ENCODE measurements at regions not wholly inside any gene's neighbourhood (a gene's known extent, or its start where the extent isn't known, plus 50 kb on each side); places are given as distances from the start of the nearest gene placed in this dataset.
A peak's percentile ranks its signal among the peaks of the same experiment; 100 is the strongest.
"Not testable (repeated sequence)": the region's sequence is repeated elsewhere in the genome, so short reads cannot be mapped to it uniquely, and the experiment has no call there.

GRCh38 chr6:13874191-13874549 is 50.6 kb upstream of the RNF182 start:
- no peak for DNase-seq (ENCODE audit: low spot score)

- DNase-seq (ENCODE audit: low spot score): peak; percentile 93
These were observed 51.2 kb upstream of the RNF182 start for GRCh38 chr6:13873288-13874190.

- no peak for DNase-seq (ENCODE audit: low spot score)
These were observed 52.1 kb upstream of the RNF182 start for GRCh38 chr6:13872681-13873080.

- not testable (repeated sequence) for DNase-seq (ENCODE audit: low spot score)
These were observed 52.7 kb upstream of the RNF182 start for GRCh38 chr6:13872006-13872405.

- no peak for DNase-seq (ENCODE audit: low spot score)
These were observed 54.4 kb upstream of the RNF182 start for GRCh38 chr6:13870214-13870830.

- no peak for DNase-seq (ENCODE audit: low spot score)
These were observed 53.9 kb upstream of the MCUR1 start for GRCh38 chr6:13868236-13868635.

- DNase-seq (ENCODE audit: low spot score): no peak
These were observed 51.9 kb upstream of the MCUR1 start for GRCh38 chr6:13866301-13866700.

- no peak for DNase-seq (ENCODE audit: low spot score)
These were observed 50.8 kb upstream of the MCUR1 start for GRCh38 chr6:13865141-13865540.

GRCh38 chr6:13864669-13865068 is 50.3 kb upstream of the MCUR1 start:
- not testable (repeated sequence) for DNase-seq (ENCODE audit: low spot score)
